GM23338 (cell line): ENCODE measurements at regions not wholly inside any gene's neighbourhood (a gene's known extent, or its start where the extent isn't known, plus 50 kb on each side); places are given as distances from the start of the nearest gene placed in this dataset.

ENCODE experiments used
- ATAC-seq: fragments of 200-7000 bp; cut with Tn5 transposase; 3 replicates; pipeline ENCODE4 v1.9.1; 2020
- DNase-seq: peaks from one replicate; pipeline ENCODE4 v3.0.0-alpha.2; 2015; ENCODE audit warnings: low spot score
- H2AFZ ChIP-seq: fragments of 200-600 bp; sonication (generic); 2 replicates; pipeline ENCODE4 v1.8.0; 2016; ENCODE audit warnings: antibody characterized with exemption, mild to moderate bottlenecking, moderate library complexity
- H3F3A ChIP-seq: fragments of 200-600 bp; sonication (generic); replicated peaks from 2 replicates; pipeline ENCODE4 v1.8.0; 2017; ENCODE audit warnings: antibody characterized with exemption, mixed run types, low read depth
- H3K27ac ChIP-seq: fragments of 200-600 bp; sonication (generic); 2 replicates; pipeline ENCODE4 v1.6.1; 2016; ENCODE audit warnings: low read depth
- H3K27me3 ChIP-seq: fragments of 200-600 bp; sonication (generic); 2 replicates; pipeline ENCODE4 v1.8.0; 2016; ENCODE audit warnings: mild to moderate bottlenecking, mixed run types, moderate library complexity; ENCODE audit not compliant: insufficient read depth
- H3K36me3 ChIP-seq: fragments of 200-600 bp; sonication (generic); 2 replicates; pipeline ENCODE4 v1.8.0; 2016; ENCODE audit warnings: mild to moderate bottlenecking; ENCODE audit not compliant: insufficient read depth
- H3K4me1 ChIP-seq: fragments of 200-600 bp; sonication (generic); 2 replicates; pipeline ENCODE4 v1.8.0; 2016; ENCODE audit warnings: mild to moderate bottlenecking, moderate library complexity; ENCODE audit not compliant: insufficient read depth
- H3K4me2 ChIP-seq: fragments of 200-600 bp; sonication (generic); 2 replicates; pipeline ENCODE4 v1.7.1; 2017; ENCODE audit warnings: mixed run types
- H3K4me3 ChIP-seq: fragments of 200-600 bp; sonication (generic); 2 replicates; pipeline ENCODE4 v1.6.1; 2016; ENCODE audit warnings: mixed run types
- H3K79me2 ChIP-seq: fragments of 200-600 bp; sonication (generic); replicated peaks from 2 replicates; pipeline ENCODE4 v1.8.0; 2017; ENCODE audit warnings: mild to moderate bottlenecking; ENCODE audit not compliant: insufficient read depth
- H3K9me2 ChIP-seq: fragments of 200-600 bp; sonication (generic); 2 replicates; pipeline ENCODE4 v1.8.0; 2017; ENCODE audit not compliant: insufficient read depth
- H4K20me1 ChIP-seq: fragments of 200-600 bp; sonication (generic); replicated peaks from 2 replicates; pipeline ENCODE4 v1.8.0; 2017; ENCODE audit warnings: mild to moderate bottlenecking; ENCODE audit not compliant: insufficient read depth
- H3K27ac Mint-ChIP-seq: 2 replicates; pipeline ENCODE4 v1.8.0; 2020; ENCODE audit warnings: inconsistent platforms, mild to moderate bottlenecking, moderate library complexity, mixed read lengths
- H3K27me3 Mint-ChIP-seq: 3 replicates; pipeline ENCODE4 v1.8.0; 2022; ENCODE audit warnings: low read depth, mild to moderate bottlenecking, moderate library complexity, mixed read lengths, inconsistent platforms; ENCODE audit not compliant: insufficient read depth, poor library complexity
- H3K36me3 Mint-ChIP-seq: 3 replicates; pipeline ENCODE4 v1.8.0; 2021; ENCODE audit warnings: low read depth, mild to moderate bottlenecking, inconsistent platforms, moderate library complexity, mixed read lengths
- H3K4me1 Mint-ChIP-seq: 3 replicates; pipeline ENCODE4 v1.8.0; 2020; ENCODE audit warnings: mild to moderate bottlenecking, inconsistent platforms, mixed read lengths
- H3K4me3 Mint-ChIP-seq: 3 replicates; pipeline ENCODE4 v1.8.0; 2021; ENCODE audit warnings: moderate library complexity, mild to moderate bottlenecking, inconsistent platforms, mixed read lengths
- H3K9me3 Mint-ChIP-seq: 3 replicates; pipeline ENCODE4 v1.8.0; 2020; ENCODE audit warnings: moderate library complexity, mild to moderate bottlenecking, inconsistent platforms, mixed read lengths
- CREB1 ChIP-seq: fragments of 250-450 bp; sonication (Bioruptor Pico); IDR thresholded peaks from 2 replicates; pipeline ENCODE4 v1.5.0; 2020; ENCODE audit warnings: low read depth, mild to moderate bottlenecking, moderate library complexity
- EZH2 ChIP-seq: fragments of 200-600 bp; sonication (generic); IDR thresholded peaks from one replicate; pipeline ENCODE4 v1.8.0; 2017; ENCODE audit warnings: antibody characterized with exemption, mild to moderate bottlenecking, low read depth; ENCODE audit not compliant: unreplicated experiment
- EZH2phosphoT487 ChIP-seq: fragments of 200-600 bp; sonication (generic); IDR thresholded peaks from one replicate; pipeline ENCODE4 v1.8.1; 2018; ENCODE audit warnings: antibody characterized with exemption; ENCODE audit not compliant: unreplicated experiment
- JUNB ChIP-seq: IDR thresholded peaks from one replicate; pipeline ENCODE4 v1.6.1; 2016; ENCODE audit warnings: antibody characterized with exemption; ENCODE audit not compliant: unreplicated experiment
- NANOG ChIP-seq: IDR thresholded peaks from 2 replicates; pipeline ENCODE4 v1.6.1; 2016; ENCODE audit warnings: antibody characterized with exemption, borderline replicate concordance
- POLR2AphosphoS5 ChIP-seq: IDR thresholded peaks from 2 replicates; pipeline ENCODE4 v1.6.1; 2016; ENCODE audit warnings: antibody characterized with exemption, low read depth
- STAT1 ChIP-seq: IDR thresholded peaks from one replicate; pipeline ENCODE4 v1.6.1; 2016; ENCODE audit warnings: antibody characterized with exemption; ENCODE audit not compliant: unreplicated experiment
- ZNF114 ChIP-seq: fragments of 250-450 bp; sonication (Bioruptor Pico); IDR thresholded peaks from 2 replicates; pipeline ENCODE4 v1.5.0; 2020; ENCODE audit warnings: mild to moderate bottlenecking, moderate library complexity
- ZNF331 ChIP-seq: fragments of 250-450 bp; sonication (Bioruptor Pico); IDR thresholded peaks from 2 replicates; pipeline ENCODE4 v1.5.0; 2020; ENCODE audit warnings: low read depth, mild to moderate bottlenecking, moderate library complexity
- TF ChIP-seq, protein P1 (sequence below), 2 experiments: fragments of 200-600 bp in 1 of 2; sonication (generic) in 1 of 2; conservative IDR thresholded peaks; 2 replicates each; pipeline versions ENCODE4 v1.5.1 to v1.6.1; 2016 to 2017; ENCODE audit warnings: antibody characterized with exemption in 2 of 2, low read depth in 2 of 2, mild to moderate bottlenecking in 2 of 2, moderate library complexity in 1 of 2
- TF ChIP-seq, protein P2 (sequence below): IDR thresholded peaks from one replicate; pipeline ENCODE4 v1.6.1; 2018; ENCODE audit warnings: antibody characterized with exemption; ENCODE audit not compliant: unreplicated experiment
- TF ChIP-seq, protein P3 (sequence below): fragments of 250-450 bp; sonication (Bioruptor Pico); IDR thresholded peaks from 2 replicates; pipeline ENCODE4 v1.5.0; 2020; ENCODE audit warnings: mild to moderate bottlenecking, moderate library complexity
- TF ChIP-seq, protein P4 (sequence below): IDR thresholded peaks from 2 replicates; pipeline ENCODE4 v1.6.1; 2016; ENCODE audit warnings: antibody characterized with exemption

DNA sequence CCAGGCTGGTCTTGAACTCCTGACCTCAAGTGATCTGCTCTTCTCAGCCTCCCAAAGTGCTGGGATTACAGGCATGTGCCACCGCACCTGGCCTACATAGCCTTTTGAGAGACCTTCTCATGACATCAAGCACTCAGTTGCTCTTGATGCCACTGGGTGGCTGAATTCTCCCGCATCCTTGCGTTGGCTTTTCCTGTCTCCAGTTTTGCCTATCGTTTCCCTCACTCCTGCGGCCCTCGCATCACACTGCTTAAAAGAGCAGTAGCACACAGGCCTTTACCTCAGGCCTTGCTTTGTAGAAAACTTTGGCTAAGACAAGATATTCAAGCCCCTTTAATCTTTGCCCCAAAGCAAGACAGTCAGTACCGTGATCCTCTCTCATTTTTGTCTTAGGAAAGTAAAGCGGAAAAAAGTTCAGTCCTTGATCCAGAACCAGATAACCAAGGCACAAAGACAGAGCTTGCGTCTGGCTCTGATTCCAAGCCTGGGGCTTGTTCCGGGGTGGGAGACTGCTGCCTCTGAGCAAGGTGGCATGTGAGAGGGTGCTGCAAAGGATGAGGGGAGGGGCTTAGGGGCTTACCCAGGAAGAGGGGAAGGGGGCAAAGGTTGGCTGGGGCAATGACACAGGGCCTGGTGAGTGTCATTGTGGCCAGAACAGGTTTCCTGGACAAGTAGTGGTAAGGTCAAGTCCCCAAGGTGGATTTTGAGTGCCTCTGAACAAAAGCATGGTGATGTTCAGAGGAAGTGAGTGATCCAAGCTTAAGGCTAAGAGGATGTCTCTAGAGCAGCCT is 175.0 kb upstream of the TLE3 start:
- Histone ChIP-seq H3K27me3 (no peaks in the 10 kb centered on the region), H3K79me2 (no peaks in the 10 kb centered on the region), H3F3A (no peaks in the 10 kb centered on the region), H4K20me1 (no peaks in the 10 kb centered on the region), H3K4me2 (no peak overlapping the region), H3K4me3 (no peak overlapping the region), H3K27ac (no peak overlapping the region), H3K4me1 (no peaks in the 10 kb centered on the region), H3K9me2 (no peaks in the 10 kb centered on the region; the same call in 1 of the 2 replicates), H2AFZ (peak overlapping the region; percentile 66; the same call in 1 of the 2 replicates), H3K36me3 (no peaks in the 10 kb centered on the region)
- H3K9me3 Mint-ChIP-seq: no peaks in the 10 kb centered on the region; the same call in 2 of the 3 replicates
- no peak overlapping the region for H3K4me3 Mint-ChIP-seq
- ATAC-seq (no peak), DNase-seq (no peak)
- peaks cover 8% of the 10 kb centered on the region for H3K27me3 Mint-ChIP-seq
- no peaks in the 10 kb centered on the region for H3K36me3 Mint-ChIP-seq
- no peak overlapping the region for H3K27ac Mint-ChIP-seq
- TF ChIP-seq ZNF331 (CRISPR knock-in tag) (no peak), POLR2AphosphoS5 (no peak), EZH2 (no peak), EZH2phosphoT487 (no peak), STAT1 (no peak), ZNF114 (CRISPR knock-in tag) (no peak), NANOG (no peak), CREB1 (CRISPR knock-in tag) (no peak), JUNB (no peak)
- TF ChIP-seq, protein P1, sequence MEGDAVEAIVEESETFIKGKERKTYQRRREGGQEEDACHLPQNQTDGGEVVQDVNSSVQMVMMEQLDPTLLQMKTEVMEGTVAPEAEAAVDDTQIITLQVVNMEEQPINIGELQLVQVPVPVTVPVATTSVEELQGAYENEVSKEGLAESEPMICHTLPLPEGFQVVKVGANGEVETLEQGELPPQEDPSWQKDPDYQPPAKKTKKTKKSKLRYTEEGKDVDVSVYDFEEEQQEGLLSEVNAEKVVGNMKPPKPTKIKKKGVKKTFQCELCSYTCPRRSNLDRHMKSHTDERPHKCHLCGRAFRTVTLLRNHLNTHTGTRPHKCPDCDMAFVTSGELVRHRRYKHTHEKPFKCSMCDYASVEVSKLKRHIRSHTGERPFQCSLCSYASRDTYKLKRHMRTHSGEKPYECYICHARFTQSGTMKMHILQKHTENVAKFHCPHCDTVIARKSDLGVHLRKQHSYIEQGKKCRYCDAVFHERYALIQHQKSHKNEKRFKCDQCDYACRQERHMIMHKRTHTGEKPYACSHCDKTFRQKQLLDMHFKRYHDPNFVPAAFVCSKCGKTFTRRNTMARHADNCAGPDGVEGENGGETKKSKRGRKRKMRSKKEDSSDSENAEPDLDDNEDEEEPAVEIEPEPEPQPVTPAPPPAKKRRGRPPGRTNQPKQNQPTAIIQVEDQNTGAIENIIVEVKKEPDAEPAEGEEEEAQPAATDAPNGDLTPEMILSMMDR (conservative IDR thresholded peaks at IDR 0.05; ENCODE audit: low read depth in 2 of 2): no peak
- TF ChIP-seq, protein P2, sequence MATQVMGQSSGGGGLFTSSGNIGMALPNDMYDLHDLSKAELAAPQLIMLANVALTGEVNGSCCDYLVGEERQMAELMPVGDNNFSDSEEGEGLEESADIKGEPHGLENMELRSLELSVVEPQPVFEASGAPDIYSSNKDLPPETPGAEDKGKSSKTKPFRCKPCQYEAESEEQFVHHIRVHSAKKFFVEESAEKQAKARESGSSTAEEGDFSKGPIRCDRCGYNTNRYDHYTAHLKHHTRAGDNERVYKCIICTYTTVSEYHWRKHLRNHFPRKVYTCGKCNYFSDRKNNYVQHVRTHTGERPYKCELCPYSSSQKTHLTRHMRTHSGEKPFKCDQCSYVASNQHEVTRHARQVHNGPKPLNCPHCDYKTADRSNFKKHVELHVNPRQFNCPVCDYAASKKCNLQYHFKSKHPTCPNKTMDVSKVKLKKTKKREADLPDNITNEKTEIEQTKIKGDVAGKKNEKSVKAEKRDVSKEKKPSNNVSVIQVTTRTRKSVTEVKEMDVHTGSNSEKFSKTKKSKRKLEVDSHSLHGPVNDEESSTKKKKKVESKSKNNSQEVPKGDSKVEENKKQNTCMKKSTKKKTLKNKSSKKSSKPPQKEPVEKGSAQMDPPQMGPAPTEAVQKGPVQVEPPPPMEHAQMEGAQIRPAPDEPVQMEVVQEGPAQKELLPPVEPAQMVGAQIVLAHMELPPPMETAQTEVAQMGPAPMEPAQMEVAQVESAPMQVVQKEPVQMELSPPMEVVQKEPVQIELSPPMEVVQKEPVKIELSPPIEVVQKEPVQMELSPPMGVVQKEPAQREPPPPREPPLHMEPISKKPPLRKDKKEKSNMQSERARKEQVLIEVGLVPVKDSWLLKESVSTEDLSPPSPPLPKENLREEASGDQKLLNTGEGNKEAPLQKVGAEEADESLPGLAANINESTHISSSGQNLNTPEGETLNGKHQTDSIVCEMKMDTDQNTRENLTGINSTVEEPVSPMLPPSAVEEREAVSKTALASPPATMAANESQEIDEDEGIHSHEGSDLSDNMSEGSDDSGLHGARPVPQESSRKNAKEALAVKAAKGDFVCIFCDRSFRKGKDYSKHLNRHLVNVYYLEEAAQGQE: no peak
- TF ChIP-seq, protein P3, sequence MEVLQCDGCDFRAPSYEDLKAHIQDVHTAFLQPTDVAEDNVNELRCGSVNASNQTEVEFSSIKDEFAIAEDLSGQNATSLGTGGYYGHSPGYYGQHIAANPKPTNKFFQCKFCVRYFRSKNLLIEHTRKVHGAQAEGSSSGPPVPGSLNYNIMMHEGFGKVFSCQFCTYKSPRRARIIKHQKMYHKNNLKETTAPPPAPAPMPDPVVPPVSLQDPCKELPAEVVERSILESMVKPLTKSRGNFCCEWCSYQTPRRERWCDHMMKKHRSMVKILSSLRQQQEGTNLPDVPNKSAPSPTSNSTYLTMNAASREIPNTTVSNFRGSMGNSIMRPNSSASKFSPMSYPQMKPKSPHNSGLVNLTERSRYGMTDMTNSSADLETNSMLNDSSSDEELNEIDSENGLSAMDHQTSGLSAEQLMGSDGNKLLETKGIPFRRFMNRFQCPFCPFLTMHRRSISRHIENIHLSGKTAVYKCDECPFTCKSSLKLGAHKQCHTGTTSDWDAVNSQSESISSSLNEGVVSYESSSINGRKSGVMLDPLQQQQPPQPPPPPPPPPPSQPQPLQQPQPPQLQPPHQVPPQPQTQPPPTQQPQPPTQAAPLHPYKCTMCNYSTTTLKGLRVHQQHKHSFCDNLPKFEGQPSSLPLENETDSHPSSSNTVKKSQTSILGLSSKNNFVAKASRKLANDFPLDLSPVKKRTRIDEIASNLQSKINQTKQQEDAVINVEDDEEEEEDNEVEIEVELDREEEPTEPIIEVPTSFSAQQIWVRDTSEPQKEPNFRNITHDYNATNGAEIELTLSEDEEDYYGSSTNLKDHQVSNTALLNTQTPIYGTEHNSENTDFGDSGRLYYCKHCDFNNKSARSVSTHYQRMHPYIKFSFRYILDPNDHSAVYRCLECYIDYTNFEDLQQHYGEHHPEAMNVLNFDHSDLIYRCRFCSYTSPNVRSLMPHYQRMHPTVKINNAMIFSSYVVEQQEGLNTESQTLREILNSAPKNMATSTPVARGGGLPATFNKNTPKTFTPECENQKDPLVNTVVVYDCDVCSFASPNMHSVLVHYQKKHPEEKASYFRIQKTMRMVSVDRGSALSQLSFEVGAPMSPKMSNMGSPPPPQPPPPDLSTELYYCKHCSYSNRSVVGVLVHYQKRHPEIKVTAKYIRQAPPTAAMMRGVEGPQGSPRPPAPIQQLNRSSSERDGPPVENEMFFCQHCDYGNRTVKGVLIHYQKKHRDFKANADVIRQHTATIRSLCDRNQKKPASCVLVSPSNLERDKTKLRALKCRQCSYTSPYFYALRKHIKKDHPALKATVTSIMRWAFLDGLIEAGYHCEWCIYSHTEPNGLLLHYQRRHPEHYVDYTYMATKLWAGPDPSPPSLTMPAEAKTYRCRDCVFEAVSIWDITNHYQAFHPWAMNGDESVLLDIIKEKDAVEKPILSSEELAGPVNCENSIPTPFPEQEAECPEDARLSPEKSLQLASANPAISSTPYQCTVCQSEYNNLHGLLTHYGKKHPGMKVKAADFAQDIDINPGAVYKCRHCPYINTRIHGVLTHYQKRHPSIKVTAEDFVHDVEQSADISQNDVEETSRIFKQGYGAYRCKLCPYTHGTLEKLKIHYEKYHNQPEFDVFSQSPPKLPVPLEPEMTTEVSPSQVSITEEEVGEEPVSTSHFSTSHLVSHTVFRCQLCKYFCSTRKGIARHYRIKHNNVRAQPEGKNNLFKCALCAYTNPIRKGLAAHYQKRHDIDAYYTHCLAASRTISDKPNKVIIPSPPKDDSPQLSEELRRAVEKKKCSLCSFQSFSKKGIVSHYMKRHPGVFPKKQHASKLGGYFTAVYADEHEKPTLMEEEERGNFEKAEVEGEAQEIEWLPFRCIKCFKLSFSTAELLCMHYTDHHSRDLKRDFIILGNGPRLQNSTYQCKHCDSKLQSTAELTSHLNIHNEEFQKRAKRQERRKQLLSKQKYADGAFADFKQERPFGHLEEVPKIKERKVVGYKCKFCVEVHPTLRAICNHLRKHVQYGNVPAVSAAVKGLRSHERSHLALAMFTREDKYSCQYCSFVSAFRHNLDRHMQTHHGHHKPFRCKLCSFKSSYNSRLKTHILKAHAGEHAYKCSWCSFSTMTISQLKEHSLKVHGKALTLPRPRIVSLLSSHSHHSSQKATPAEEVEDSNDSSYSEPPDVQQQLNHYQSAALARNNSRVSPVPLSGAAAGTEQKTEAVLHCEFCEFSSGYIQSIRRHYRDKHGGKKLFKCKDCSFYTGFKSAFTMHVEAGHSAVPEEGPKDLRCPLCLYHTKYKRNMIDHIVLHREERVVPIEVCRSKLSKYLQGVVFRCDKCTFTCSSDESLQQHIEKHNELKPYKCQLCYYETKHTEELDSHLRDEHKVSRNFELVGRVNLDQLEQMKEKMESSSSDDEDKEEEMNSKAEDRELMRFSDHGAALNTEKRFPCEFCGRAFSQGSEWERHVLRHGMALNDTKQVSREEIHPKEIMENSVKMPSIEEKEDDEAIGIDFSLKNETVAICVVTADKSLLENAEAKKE (CRISPR knock-in tag): no peak
- TF ChIP-seq, protein P4, sequence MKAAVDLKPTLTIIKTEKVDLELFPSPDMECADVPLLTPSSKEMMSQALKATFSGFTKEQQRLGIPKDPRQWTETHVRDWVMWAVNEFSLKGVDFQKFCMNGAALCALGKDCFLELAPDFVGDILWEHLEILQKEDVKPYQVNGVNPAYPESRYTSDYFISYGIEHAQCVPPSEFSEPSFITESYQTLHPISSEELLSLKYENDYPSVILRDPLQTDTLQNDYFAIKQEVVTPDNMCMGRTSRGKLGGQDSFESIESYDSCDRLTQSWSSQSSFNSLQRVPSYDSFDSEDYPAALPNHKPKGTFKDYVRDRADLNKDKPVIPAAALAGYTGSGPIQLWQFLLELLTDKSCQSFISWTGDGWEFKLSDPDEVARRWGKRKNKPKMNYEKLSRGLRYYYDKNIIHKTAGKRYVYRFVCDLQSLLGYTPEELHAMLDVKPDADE: no peak
- H3K4me1 Mint-ChIP-seq: peaks cover 13% of the 10 kb centered on the region
